ENCODE measurements at regions not wholly inside any gene's neighbourhood (a gene's known extent, or its start where the extent isn't known, plus 50 kb on each side); places are given as distances from the start of the nearest gene placed in this dataset.

DNA sequence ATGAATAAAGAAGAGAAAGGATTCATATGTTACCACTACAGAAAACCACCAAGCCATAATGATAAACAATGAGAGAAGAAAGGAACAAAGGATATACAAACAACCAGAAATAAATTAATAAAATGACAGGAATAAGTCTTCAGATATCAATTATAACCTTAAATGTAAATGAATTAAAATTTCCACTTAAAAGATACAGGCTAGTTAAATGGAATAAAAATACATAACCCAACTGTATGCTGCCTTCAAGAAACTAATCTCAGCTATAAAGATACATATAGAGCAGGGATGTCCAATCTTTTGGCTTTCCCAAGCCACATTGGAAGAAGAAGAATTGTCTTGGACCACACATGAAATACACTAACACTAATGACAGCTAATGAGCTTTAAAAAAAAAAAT, 135.9 kb upstream of the GJE1 start:
- TF ChIP-seq, protein P1, sequence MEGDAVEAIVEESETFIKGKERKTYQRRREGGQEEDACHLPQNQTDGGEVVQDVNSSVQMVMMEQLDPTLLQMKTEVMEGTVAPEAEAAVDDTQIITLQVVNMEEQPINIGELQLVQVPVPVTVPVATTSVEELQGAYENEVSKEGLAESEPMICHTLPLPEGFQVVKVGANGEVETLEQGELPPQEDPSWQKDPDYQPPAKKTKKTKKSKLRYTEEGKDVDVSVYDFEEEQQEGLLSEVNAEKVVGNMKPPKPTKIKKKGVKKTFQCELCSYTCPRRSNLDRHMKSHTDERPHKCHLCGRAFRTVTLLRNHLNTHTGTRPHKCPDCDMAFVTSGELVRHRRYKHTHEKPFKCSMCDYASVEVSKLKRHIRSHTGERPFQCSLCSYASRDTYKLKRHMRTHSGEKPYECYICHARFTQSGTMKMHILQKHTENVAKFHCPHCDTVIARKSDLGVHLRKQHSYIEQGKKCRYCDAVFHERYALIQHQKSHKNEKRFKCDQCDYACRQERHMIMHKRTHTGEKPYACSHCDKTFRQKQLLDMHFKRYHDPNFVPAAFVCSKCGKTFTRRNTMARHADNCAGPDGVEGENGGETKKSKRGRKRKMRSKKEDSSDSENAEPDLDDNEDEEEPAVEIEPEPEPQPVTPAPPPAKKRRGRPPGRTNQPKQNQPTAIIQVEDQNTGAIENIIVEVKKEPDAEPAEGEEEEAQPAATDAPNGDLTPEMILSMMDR (IDR thresholded peaks at IDR 0.05) = no peak
- no peak for TF ChIP-seq POLR2A (IDR thresholded peaks at IDR 0.05)
- H3K4me3 ChIP-seq = no peak overlapping the region
- H3K27me3 ChIP-seq = no peaks in the 10 kb centered on the region
- no peaks in the 10 kb centered on the region for H3K36me3 ChIP-seq
- H3K27ac ChIP-seq = no peak overlapping the region
- ATAC-seq = no peak
- no peaks in the 10 kb centered on the region for H3K4me1 ChIP-seq
- peaks cover 0 to 54% (median 8%) of the 10 kb centered on the region in 12 donors for H3K9me3 ChIP-seq
- intact Hi-C loops (cut with DNase I) = no loop called here
- no peak for DNase-seq

DNA sequence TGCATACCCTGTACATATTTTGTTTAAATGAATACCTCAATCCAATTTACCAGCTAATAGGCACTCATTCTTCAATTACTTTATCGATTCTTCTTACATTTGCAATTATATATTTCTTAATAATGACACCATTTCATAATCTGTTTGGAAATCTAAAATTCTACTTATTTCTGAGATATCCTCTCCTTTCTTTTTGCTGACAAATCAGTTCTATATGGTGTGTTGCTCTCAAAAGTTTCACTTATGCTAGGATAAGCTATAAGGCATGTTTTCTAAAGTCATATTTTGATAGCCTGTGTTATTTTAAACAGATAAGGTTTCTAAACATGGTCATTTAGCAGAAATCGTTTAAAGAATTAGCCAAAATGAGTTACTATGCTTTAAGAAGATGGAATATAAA, 140.6 kb upstream of the GJE1 start:
- Histone ChIP-seq H3K27me3 (no peaks in the 10 kb centered on the region), H3K9me3 (peaks cover 0 to 20% (median 4%) of the 10 kb centered on the region in 12 donors), H3K4me1 (no peaks in the 10 kb centered on the region), H3K27ac (no peak overlapping the region), H3K4me3 (no peak overlapping the region), H3K36me3 (no peaks in the 10 kb centered on the region)
- DNase-seq = no peak
- intact Hi-C loops (cut with DNase I) = no loop called here
- 69 to 78% (median 72%) methylated on average over 2 of the region's 2 CpGs for WGBS, 4 donors
- no peak for ATAC-seq
- TF ChIP-seq, protein P1 (IDR thresholded peaks at IDR 0.05) = no peak
- TF ChIP-seq POLR2A (IDR thresholded peaks at IDR 0.05) = no peak

DNA sequence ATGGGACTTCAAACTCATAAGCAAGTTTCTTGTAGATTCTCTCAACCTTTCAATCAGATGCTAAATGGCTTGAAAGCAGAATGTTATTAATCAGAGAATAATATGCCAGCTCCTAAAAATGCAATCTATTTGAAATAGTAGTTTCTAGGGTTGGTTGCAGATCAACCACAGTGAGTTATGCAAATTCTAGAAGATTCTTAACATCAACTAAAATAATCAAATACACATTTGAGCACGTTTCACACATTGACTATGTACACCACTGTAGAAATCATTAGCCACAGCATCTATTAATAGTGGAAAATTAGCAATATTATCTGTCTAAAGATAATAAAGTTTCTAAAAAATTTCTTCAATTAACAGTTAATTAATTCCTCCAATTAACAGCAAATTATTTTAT, 141.9 kb upstream of the GJE1 start:
- Histone ChIP-seq H3K27me3 (no peaks in the 10 kb centered on the region), H3K4me3 (no peak overlapping the region), H3K27ac (no peak overlapping the region), H3K9me3 (peaks cover 0 to 7% (median 0%) of the 10 kb centered on the region in 12 donors), H3K4me1 (no peaks in the 10 kb centered on the region), H3K36me3 (no peaks in the 10 kb centered on the region)
- DNase-seq (no peak), ATAC-seq (no peak)
- WGBS, 4 donors = 47 to 58% (median 51%) methylated on average over 1 of the region's 1 CpG
- intact Hi-C loops (cut with DNase I) = no loop called here
- TF ChIP-seq, protein P1 (IDR thresholded peaks at IDR 0.05) = no peak
- no peak for TF ChIP-seq POLR2A (IDR thresholded peaks at IDR 0.05)

DNA sequence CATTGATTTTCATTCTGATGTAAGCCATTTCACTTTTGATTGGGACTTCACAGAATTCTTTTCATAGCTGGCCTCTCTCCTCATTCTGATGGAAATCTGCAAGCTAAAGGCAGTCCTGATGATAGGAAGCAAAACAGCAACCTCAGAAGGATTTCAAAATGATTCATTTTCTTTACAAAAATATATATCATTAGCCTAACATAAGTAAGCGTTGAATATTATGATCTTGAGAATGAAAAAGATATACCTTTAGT, 143.1 kb upstream of the GJE1 start:
- H3K9me3 ChIP-seq = no peaks in the 10 kb centered on the region
- DNase-seq (no peak), ATAC-seq (no peak)
- no peak for TF ChIP-seq POLR2A (IDR thresholded peaks at IDR 0.05)
- TF ChIP-seq, protein P1 (IDR thresholded peaks at IDR 0.05) = no peak
- no peaks in the 10 kb centered on the region for H3K36me3 ChIP-seq
- H3K4me1 ChIP-seq = no peaks in the 10 kb centered on the region
- H3K27ac ChIP-seq = no peak overlapping the region
- peaks cover 0 to 6% (median 0%) of the 10 kb centered on the region in 9 donors for H3K27me3 ChIP-seq
- 0 to 85% (median 42%) methylated on average over 1 of the region's 1 CpG for WGBS, 4 donors
- H3K4me3 ChIP-seq = no peak overlapping the region
- intact Hi-C loops (cut with DNase I) = loop anchor here in 1 of 10 donors (10.0 kb wide), 1 partner anchor 125 kb away; no protein-coding TSS in a partner anchor

Data from heart left ventricle (tissue), 16 donors.